ENCODE measurements at regions not wholly inside any gene's neighbourhood (a gene's known extent, or its start where the extent isn't known, plus 50 kb on each side); places are given as distances from the start of the nearest gene placed in this dataset.

GRCh38 chr2:239583879-239584859, 183.3 kb upstream of the HDAC4 start:
- intact Hi-C loops (cut with micrococcal nuclease), result no loop called here
- ATAC-seq (no peak), DNase-seq (no peak)

- intact Hi-C loops (cut with micrococcal nuclease), result no loop called here
- DNase-seq (no peak), ATAC-seq (no peak)
Measured at GRCh38 chr2:239583171-239583878, 182.5 kb upstream of the HDAC4 start.

GRCh38 chr2:239582476-239582875, 181.7 kb upstream of the HDAC4 start:
- intact Hi-C loops (cut with micrococcal nuclease), result no loop called here
- ATAC-seq, result no peak

GRCh38 chr2:239581352-239581901, 180.6 kb upstream of the HDAC4 start:
- DNase-seq (no peak), ATAC-seq (no peak)
- intact Hi-C loops (cut with micrococcal nuclease), result no loop called here

More at GRCh38 chr2:239582476-239582875, 181.7 kb upstream of the HDAC4 start:
- DNase-seq, result no peak

- ATAC-seq (no peak), DNase-seq (no peak)
- intact Hi-C loops (cut with micrococcal nuclease), result no loop called here
Measured at GRCh38 chr2:239580199-239580527, 179.3 kb upstream of the HDAC4 start.

- DNase-seq (no peak), ATAC-seq (no peak)
- intact Hi-C loops (cut with micrococcal nuclease), result no loop called here
Measured at GRCh38 chr2:239579524-239580198, 178.8 kb upstream of the HDAC4 start.

GRCh38 chr2:239579081-239579480, 178.3 kb upstream of the HDAC4 start:
- intact Hi-C loops (cut with micrococcal nuclease), result no loop called here
- DNase-seq (no peak), ATAC-seq (no peak)

GRCh38 chr2:239578381-239578780, 177.6 kb upstream of the HDAC4 start:
- ATAC-seq, result no peak
- intact Hi-C loops (cut with micrococcal nuclease), result no loop called here
- no peak for DNase-seq

- ATAC-seq, result no peak
- DNase-seq, result no peak
- intact Hi-C loops (cut with micrococcal nuclease), result no loop called here
Measured at GRCh38 chr2:239577935-239578334, 177.1 kb upstream of the HDAC4 start.

GRCh38 chr2:239576784-239577685, 176.2 kb upstream of the HDAC4 start:
- ATAC-seq, result no peak
- intact Hi-C loops (cut with micrococcal nuclease), result no loop called here
- DNase-seq, result no peak

GRCh38 chr2:239575931-239576445, 175.2 kb upstream of the HDAC4 start:
- no peak for ATAC-seq
- intact Hi-C loops (cut with micrococcal nuclease), result no loop called here
- no peak for DNase-seq

GRCh38 chr2:239574434-239575156, 173.8 kb upstream of the HDAC4 start:
- DNase-seq (no peak), ATAC-seq (no peak)
- intact Hi-C loops (cut with micrococcal nuclease), result no loop called here

- no peak for ATAC-seq
- DNase-seq, result no peak
Measured at GRCh38 chr2:239574054-239574433, 173.2 kb upstream of the HDAC4 start.

GRCh38 chr2:239570971-239571520, 170.2 kb upstream of the HDAC4 start:
- DNase-seq, result no peak
- intact Hi-C loops (cut with micrococcal nuclease), result no loop called here
- ATAC-seq, result no peak

More at GRCh38 chr2:239574054-239574433, 173.2 kb upstream of the HDAC4 start:
- intact Hi-C loops (cut with micrococcal nuclease), result no loop called here

- ATAC-seq (no peak), DNase-seq (no peak)
- intact Hi-C loops (cut with micrococcal nuclease), result no loop called here
Measured at GRCh38 chr2:239570216-239570925, 169.6 kb upstream of the HDAC4 start.

GRCh38 chr2:239569401-239570090, 168.7 kb upstream of the HDAC4 start:
- DNase-seq (no peak), ATAC-seq (no peak)
- intact Hi-C loops (cut with micrococcal nuclease), result no loop called here

Measured in left ventricle myocardium superior (tissue), 1 donor.